ENCODE measurements at regions not wholly inside any gene's neighbourhood (a gene's known extent, or its start where the extent isn't known, plus 50 kb on each side); places are given as distances from the start of the nearest gene placed in this dataset.

- Histone ChIP-seq H3K9me3 (replicated peaks; ENCODE audit: control insufficient read depth, insufficient read depth, low read length) (no peaks in the 10 kb centered on the region), H3K9ac (replicated peaks; ENCODE audit: extremely low read depth, insufficient read depth, low read length) (no peak overlapping the region), H2AFZ (ENCODE audit: low read depth, low read length) (no peak overlapping the region), H4K20me1 (replicated peaks; ENCODE audit: control insufficient read depth, extremely low read depth, insufficient read depth, low read length) (no peaks in the 10 kb centered on the region), H3K4me2 (ENCODE audit: insufficient read depth, low read length) (no peak overlapping the region), H3K36me3 (ENCODE audit: control insufficient read depth in 2 of 2, extremely low read depth in 1 of 2, insufficient read depth in 2 of 2, low read length in 2 of 2) (no peaks in the 10 kb centered on the region), H3K9me1 (replicated peaks; ENCODE audit: control insufficient read depth, extremely low read depth, insufficient read depth, low read length) (no peaks in the 10 kb centered on the region), H3K79me2 (ENCODE audit: control insufficient read depth, insufficient read depth, low read length) (no peaks in the 10 kb centered on the region), H3K4me1 (ENCODE audit: control insufficient read depth, extremely low read depth, insufficient read depth, low read length) (no peaks in the 10 kb centered on the region), H3K4me3 (replicated peaks in 1 of 3; ENCODE audit: insufficient read depth in 1 of 3, low read depth in 1 of 3, low read length in 3 of 3) (no peak overlapping the region), H3K27ac (ENCODE audit: insufficient read depth, low read depth, low read length) (no peak overlapping the region), H3K27me3 (ENCODE audit: control insufficient read depth in 2 of 2, insufficient read depth in 2 of 2, low read length in 2 of 2) (no peaks in the 10 kb centered on the region)
- BruUV-seq (replicated peaks), result no TSS peak
- TF ChIP-seq, protein P1, sequence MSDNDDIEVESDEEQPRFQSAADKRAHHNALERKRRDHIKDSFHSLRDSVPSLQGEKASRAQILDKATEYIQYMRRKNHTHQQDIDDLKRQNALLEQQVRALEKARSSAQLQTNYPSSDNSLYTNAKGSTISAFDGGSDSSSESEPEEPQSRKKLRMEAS (IDR thresholded peaks at IDR 0.05; ENCODE audit: insufficient read depth, insufficient read length), result no peak
- TF ChIP-seq CTCF (IDR thresholded peaks at IDR 0.05; ENCODE audit: extremely low read depth in 1 of 2, insufficient read depth in 1 of 2, low read depth in 1 of 2, low read length in 2 of 2), result no peak
- POLR2A ChIA-PET, result no interaction called here
- intact Hi-C loops (cut with micrococcal nuclease) (no loop called here), dilution Hi-C loops (cut with MboI; ENCODE audit: extremely low pct_ligation_motif_present, low sequenced_read_pairs) (no loop called here)
- FAIRE-seq (no peak), DNase-seq (ENCODE audit: low read depth, low spot score) (no peak)
- CTCF ChIA-PET, result no interaction called here
Observed at GRCh38 chr2:76612764-76613163, 902.0 kb upstream of the GCFC2 start.

- no peaks in the 10 kb centered on the region for H4K20me1 ChIP-seq (replicated peaks; ENCODE audit: control insufficient read depth, extremely low read depth, insufficient read depth, low read length)
- no peak overlapping the region for H3K27ac ChIP-seq (ENCODE audit: insufficient read depth, low read depth, low read length)
- POLR2A ChIA-PET, result no interaction called here
- no peaks in the 10 kb centered on the region for H3K9me3 ChIP-seq (replicated peaks; ENCODE audit: control insufficient read depth, insufficient read depth, low read length)
- DNase-seq (ENCODE audit: low read depth, low spot score), result no peak
- no peak for FAIRE-seq
- no peaks in the 10 kb centered on the region for H3K27me3 ChIP-seq (ENCODE audit: control insufficient read depth in 2 of 2, insufficient read depth in 2 of 2, low read length in 2 of 2)
- intact Hi-C loops (cut with micrococcal nuclease) (no loop called here), dilution Hi-C loops (cut with MboI; ENCODE audit: extremely low pct_ligation_motif_present, low sequenced_read_pairs) (no loop called here)
- H3K4me1 ChIP-seq (ENCODE audit: control insufficient read depth, extremely low read depth, insufficient read depth, low read length), result no peaks in the 10 kb centered on the region
- no peak overlapping the region for H3K9ac ChIP-seq (replicated peaks; ENCODE audit: extremely low read depth, insufficient read depth, low read length)
- CTCF ChIA-PET, result no interaction called here
- no peak overlapping the region for H3K4me2 ChIP-seq (ENCODE audit: insufficient read depth, low read length)
- no peak overlapping the region for H2AFZ ChIP-seq (ENCODE audit: low read depth, low read length)
- H3K36me3 ChIP-seq (ENCODE audit: control insufficient read depth in 2 of 2, extremely low read depth in 1 of 2, insufficient read depth in 2 of 2, low read length in 2 of 2), result no peaks in the 10 kb centered on the region
- H3K79me2 ChIP-seq (ENCODE audit: control insufficient read depth, insufficient read depth, low read length), result no peaks in the 10 kb centered on the region
- TF ChIP-seq JUN (IDR thresholded peaks at IDR 0.05; ENCODE audit: borderline replicate concordance, insufficient read depth, insufficient read length, low read depth) (no peak), GATA2 (IDR thresholded peaks at IDR 0.05; ENCODE audit: insufficient read depth, insufficient read length, low read depth, low read length) (no peak), POLR2AphosphoS5 (IDR thresholded peaks at IDR 0.05; ENCODE audit: insufficient read depth, low read depth, low read length) (no peak), POLR2A (IDR thresholded peaks at IDR 0.05; ENCODE audit: low read depth, low read length) (no peak), EZH2 (IDR thresholded peaks at IDR 0.05; ENCODE audit: borderline replicate concordance, low read depth, low read length, severe bottlenecking) (no peak), MYC (IDR thresholded peaks at IDR 0.05; ENCODE audit: low read depth, low read length) (no peak), CTCF (IDR thresholded peaks at IDR 0.05; ENCODE audit: extremely low read depth in 1 of 2, insufficient read depth in 1 of 2, low read depth in 1 of 2, low read length in 2 of 2) (no peak), FOS (IDR thresholded peaks at IDR 0.05; ENCODE audit: borderline replicate concordance, insufficient read depth, low read length) (no peak)
- TF ChIP-seq, protein P1 (IDR thresholded peaks at IDR 0.05; ENCODE audit: insufficient read depth, insufficient read length), result no peak
- no peaks in the 10 kb centered on the region for H3K9me1 ChIP-seq (replicated peaks; ENCODE audit: control insufficient read depth, extremely low read depth, insufficient read depth, low read length)
- no peak overlapping the region for H3K4me3 ChIP-seq (replicated peaks in 1 of 3; ENCODE audit: insufficient read depth in 1 of 3, low read depth in 1 of 3, low read length in 3 of 3)
- BruUV-seq (replicated peaks), result no TSS peak
Observed at GRCh38 chr2:76610451-76610850, 899.7 kb upstream of the GCFC2 start.

Measured in endothelial cell of umbilical vein (primary cell).